ENCODE measurements at regions not wholly inside any gene's neighbourhood (a gene's known extent, or its start where the extent isn't known, plus 50 kb on each side); places are given as distances from the start of the nearest gene placed in this dataset.

GRCh38 chr5:74042959-74043358 is 417.0 kb downstream of the ARHGEF28 start:
- ChIA-PET CTCF (ENCODE audit: partially characterized antibody) (interaction anchor here (1.0 to 1.5 kb wide), 3 partner anchors 9 to 606 kb away, joined by 3 to 4 read pairs (median 4); no protein-coding TSS in a partner anchor), POLR2A (ENCODE audit: partially characterized antibody) (no interaction called here)
- H3K36me3 ChIP-seq (ENCODE audit: control insufficient read depth in 2 of 4, insufficient read depth in 4 of 4, low read length in 3 of 4), result no peaks in the 10 kb centered on the region
- H3K79me1 ChIP-seq (ENCODE audit: low read depth, low read length), result no peaks in the 10 kb centered on the region
- no peak overlapping the region for H4K5ac ChIP-seq (ENCODE audit: insufficient read length, low read depth, low read length)
- FAIRE-seq (no peak), DNase-seq (ENCODE audit: low read depth in 1 of 2, low spot score in 2 of 2) (no peak)
- no peak overlapping the region for H3K4me2 ChIP-seq (ENCODE audit: insufficient read depth in 1 of 2, low read depth in 2 of 2, low read length in 2 of 2)
- no peak overlapping the region for H4K91ac ChIP-seq (replicated peaks; ENCODE audit: insufficient read length, low read length)
- no peak overlapping the region for H3K4ac ChIP-seq (replicated peaks; ENCODE audit: insufficient read length, low read depth, low read length)
- 93% methylated on average over 4 of the region's 4 CpGs; no CpG with 5 or more reads in 1 of the 2 experiments for WGBS, 2 experiments (ENCODE audit: extremely low coverage in 1 of 2, insufficient coverage in 1 of 2, insufficient read length in 1 of 2, insufficient replicate concordance in 2 of 2, low coverage in 1 of 2, low lambda C conversion rate in 2 of 2, missing lambda C conversion rate in 1 of 2)
- H2AK5ac ChIP-seq (ENCODE audit: low read depth, low read length), result no peak overlapping the region
- H3K27ac ChIP-seq (ENCODE audit: low read depth, low read length), result no peak overlapping the region
- H3K56ac ChIP-seq (replicated peaks; ENCODE audit: insufficient read length, low read depth, low read length), result no peak overlapping the region
- peaks cover 0 to 2% (median 2%) of the 10 kb centered on the region in 4 experiments; a peak in 3 of 7 replicates for H3K4me1 ChIP-seq (replicated peaks in 1 of 4; ENCODE audit: control insufficient read depth in 3 of 4, insufficient read depth in 4 of 4, low read length in 3 of 4)
- H3K9ac ChIP-seq (replicated peaks in 1 of 4; ENCODE audit: extremely low read depth in 1 of 4, low read depth in 3 of 4, low read length in 3 of 4), result no peak overlapping the region
- TF ChIP-seq RBBP5 (IDR thresholded peaks at IDR 0.05; ENCODE audit: borderline replicate concordance, low read depth, low read length) (no peak), CBX8 (IDR thresholded peaks at IDR 0.05; ENCODE audit: borderline replicate concordance, low read depth, low read length) (no peak), KDM5A (IDR thresholded peaks at IDR 0.05; ENCODE audit: low read length) (no peak), EP300 (IDR thresholded peaks at IDR 0.05; ENCODE audit: borderline replicate concordance in 1 of 2, low read depth in 2 of 2, low read length in 2 of 2) (no peak)
- no peaks in the 10 kb centered on the region; a peak in 1 of 4 replicates for H3K9me3 ChIP-seq (ENCODE audit: insufficient read depth in 2 of 2, low read depth in 1 of 2, low read length in 1 of 2)
- no peak overlapping the region for H2BK20ac ChIP-seq (ENCODE audit: low read length)
- H3K18ac ChIP-seq (ENCODE audit: extremely low read depth, low read length), result no peak overlapping the region
- H2AFZ ChIP-seq (ENCODE audit: low read length), result peak overlapping the region; percentile 46
- no peaks in the 10 kb centered on the region for H3K23me2 ChIP-seq (ENCODE audit: low read depth, low read length)
- no peak overlapping the region for H2BK12ac ChIP-seq (ENCODE audit: low read depth, low read length)
- no peak overlapping the region for H2BK5ac ChIP-seq (ENCODE audit: low read depth, low read length)
- no peak overlapping the region for H3K14ac ChIP-seq (ENCODE audit: insufficient read length)
- H3K23ac ChIP-seq (ENCODE audit: insufficient read length), result no peak overlapping the region
- H3K27me3 ChIP-seq (replicated peaks in 1 of 4; ENCODE audit: control insufficient read depth in 3 of 4, extremely low read depth in 1 of 4, insufficient read depth in 3 of 4, low read length in 3 of 4), result no peaks in the 10 kb centered on the region
- H3K79me2 ChIP-seq (ENCODE audit: control insufficient read depth in 1 of 2, insufficient read depth in 2 of 2, low read length in 2 of 2), result no peaks in the 10 kb centered on the region
- H4K8ac ChIP-seq (ENCODE audit: extremely low read depth, insufficient read depth, low read length), result no peak overlapping the region
- no peak overlapping the region for H2BK15ac ChIP-seq (ENCODE audit: low read length)
- H3K4me3 ChIP-seq (ENCODE audit: extremely low read depth in 1 of 4, insufficient read depth in 2 of 4, low read depth in 3 of 4, low read length in 4 of 4), result no peak overlapping the region
- no peak overlapping the region for H2BK120ac ChIP-seq (replicated peaks; ENCODE audit: low read depth, low read length)
- H4K20me1 ChIP-seq (replicated peaks in 1 of 2; ENCODE audit: control insufficient read depth in 1 of 2, insufficient read depth in 2 of 2, low read length in 2 of 2), result no peaks in the 10 kb centered on the region
